GM23338 (cell line): ENCODE measurements at regions not wholly inside any gene's neighbourhood (a gene's known extent, or its start where the extent isn't known, plus 50 kb on each side); places are given as distances from the start of the nearest gene placed in this dataset.

Source experiments
- ATAC-seq: fragments of 200-7000 bp; cut with Tn5 transposase; 3 replicates; pipeline ENCODE4 v1.9.1; 2020
- DNase-seq: peaks from one replicate; pipeline ENCODE4 v3.0.0-alpha.2; 2015; ENCODE audit warnings: low spot score
- H2AFZ ChIP-seq: fragments of 200-600 bp; sonication (generic); 2 replicates; pipeline ENCODE4 v1.8.0; 2016; ENCODE audit warnings: antibody characterized with exemption, mild to moderate bottlenecking, moderate library complexity
- H3F3A ChIP-seq: fragments of 200-600 bp; sonication (generic); replicated peaks from 2 replicates; pipeline ENCODE4 v1.8.0; 2017; ENCODE audit warnings: antibody characterized with exemption, mixed run types, low read depth
- H3K27ac ChIP-seq: fragments of 200-600 bp; sonication (generic); 2 replicates; pipeline ENCODE4 v1.6.1; 2016; ENCODE audit warnings: low read depth
- H3K27me3 ChIP-seq: fragments of 200-600 bp; sonication (generic); 2 replicates; pipeline ENCODE4 v1.8.0; 2016; ENCODE audit warnings: mild to moderate bottlenecking, mixed run types, moderate library complexity; ENCODE audit not compliant: insufficient read depth
- H3K36me3 ChIP-seq: fragments of 200-600 bp; sonication (generic); 2 replicates; pipeline ENCODE4 v1.8.0; 2016; ENCODE audit warnings: mild to moderate bottlenecking; ENCODE audit not compliant: insufficient read depth
- H3K4me1 ChIP-seq: fragments of 200-600 bp; sonication (generic); 2 replicates; pipeline ENCODE4 v1.8.0; 2016; ENCODE audit warnings: mild to moderate bottlenecking, moderate library complexity; ENCODE audit not compliant: insufficient read depth
- H3K4me2 ChIP-seq: fragments of 200-600 bp; sonication (generic); 2 replicates; pipeline ENCODE4 v1.7.1; 2017; ENCODE audit warnings: mixed run types
- H3K4me3 ChIP-seq: fragments of 200-600 bp; sonication (generic); 2 replicates; pipeline ENCODE4 v1.6.1; 2016; ENCODE audit warnings: mixed run types
- H3K79me2 ChIP-seq: fragments of 200-600 bp; sonication (generic); replicated peaks from 2 replicates; pipeline ENCODE4 v1.8.0; 2017; ENCODE audit warnings: mild to moderate bottlenecking; ENCODE audit not compliant: insufficient read depth
- H3K9me2 ChIP-seq: fragments of 200-600 bp; sonication (generic); 2 replicates; pipeline ENCODE4 v1.8.0; 2017; ENCODE audit not compliant: insufficient read depth
- H4K20me1 ChIP-seq: fragments of 200-600 bp; sonication (generic); replicated peaks from 2 replicates; pipeline ENCODE4 v1.8.0; 2017; ENCODE audit warnings: mild to moderate bottlenecking; ENCODE audit not compliant: insufficient read depth
- H3K27ac Mint-ChIP-seq: 2 replicates; pipeline ENCODE4 v1.8.0; 2020; ENCODE audit warnings: inconsistent platforms, mild to moderate bottlenecking, moderate library complexity, mixed read lengths
- H3K27me3 Mint-ChIP-seq: 3 replicates; pipeline ENCODE4 v1.8.0; 2022; ENCODE audit warnings: low read depth, mild to moderate bottlenecking, moderate library complexity, mixed read lengths, inconsistent platforms; ENCODE audit not compliant: insufficient read depth, poor library complexity
- H3K36me3 Mint-ChIP-seq: 3 replicates; pipeline ENCODE4 v1.8.0; 2021; ENCODE audit warnings: low read depth, mild to moderate bottlenecking, inconsistent platforms, moderate library complexity, mixed read lengths
- H3K4me1 Mint-ChIP-seq: 3 replicates; pipeline ENCODE4 v1.8.0; 2020; ENCODE audit warnings: mild to moderate bottlenecking, inconsistent platforms, mixed read lengths
- H3K4me3 Mint-ChIP-seq: 3 replicates; pipeline ENCODE4 v1.8.0; 2021; ENCODE audit warnings: moderate library complexity, mild to moderate bottlenecking, inconsistent platforms, mixed read lengths
- H3K9me3 Mint-ChIP-seq: 3 replicates; pipeline ENCODE4 v1.8.0; 2020; ENCODE audit warnings: moderate library complexity, mild to moderate bottlenecking, inconsistent platforms, mixed read lengths
- ETS1 ChIP-seq: IDR thresholded peaks from 2 replicates; pipeline ENCODE4 v1.6.1; 2016; ENCODE audit warnings: antibody characterized with exemption
- EZH2 ChIP-seq: fragments of 200-600 bp; sonication (generic); IDR thresholded peaks from one replicate; pipeline ENCODE4 v1.8.0; 2017; ENCODE audit warnings: antibody characterized with exemption, mild to moderate bottlenecking, low read depth; ENCODE audit not compliant: unreplicated experiment
- EZH2phosphoT487 ChIP-seq: fragments of 200-600 bp; sonication (generic); IDR thresholded peaks from one replicate; pipeline ENCODE4 v1.8.1; 2018; ENCODE audit warnings: antibody characterized with exemption; ENCODE audit not compliant: unreplicated experiment
- JUNB ChIP-seq: IDR thresholded peaks from one replicate; pipeline ENCODE4 v1.6.1; 2016; ENCODE audit warnings: antibody characterized with exemption; ENCODE audit not compliant: unreplicated experiment
- REST ChIP-seq: IDR thresholded peaks from one replicate; pipeline ENCODE4 v1.6.1; 2018; ENCODE audit warnings: antibody characterized with exemption; ENCODE audit not compliant: unreplicated experiment
- ZNF331 ChIP-seq: fragments of 250-450 bp; sonication (Bioruptor Pico); IDR thresholded peaks from 2 replicates; pipeline ENCODE4 v1.5.0; 2020; ENCODE audit warnings: low read depth, mild to moderate bottlenecking, moderate library complexity
- TF ChIP-seq, protein P1 (sequence below): fragments of 250-450 bp; sonication (Bioruptor Pico); IDR thresholded peaks from 2 replicates; pipeline ENCODE4 v1.5.0; 2020; ENCODE audit warnings: mild to moderate bottlenecking, moderate library complexity

- DNase-seq, result no peak
- Histone ChIP-seq H3K4me2 (no peak overlapping the region), H2AFZ (no peak overlapping the region), H3K4me3 (no peak overlapping the region), H3K79me2 (no peaks in the 10 kb centered on the region), H4K20me1 (no peaks in the 10 kb centered on the region), H3F3A (no peaks in the 10 kb centered on the region), H3K27me3 (no peaks in the 10 kb centered on the region), H3K27ac (no peak overlapping the region), H3K9me2 (no peaks in the 10 kb centered on the region), H3K36me3 (no peaks in the 10 kb centered on the region), H3K4me1 (no peaks in the 10 kb centered on the region)
- H3K27ac Mint-ChIP-seq, result no peak overlapping the region; the same call in 1 of the 2 replicates
- ATAC-seq, result no peak
- peaks cover 17% of the 10 kb centered on the region for H3K4me1 Mint-ChIP-seq
- H3K9me3 Mint-ChIP-seq, result no peaks in the 10 kb centered on the region
- TF ChIP-seq ETS1, result no peak
- no peak for TF ChIP-seq EZH2phosphoT487
- TF ChIP-seq EZH2, result no peak
- H3K27me3 Mint-ChIP-seq, result peaks cover 5% of the 10 kb centered on the region
- no peaks in the 10 kb centered on the region for H3K36me3 Mint-ChIP-seq
- no peak overlapping the region for H3K4me3 Mint-ChIP-seq
Measured at GRCh38 chr4:100962698-100963097, 384.6 kb downstream of the PPP3CA start.

GRCh38 chr4:100960232-100960631 lies 387.1 kb downstream of the PPP3CA start:
- ATAC-seq, result no peak
- Histone ChIP-seq H2AFZ (no peak overlapping the region), H3K27me3 (no peaks in the 10 kb centered on the region), H4K20me1 (no peaks in the 10 kb centered on the region), H3K4me2 (no peak overlapping the region), H3F3A (no peaks in the 10 kb centered on the region), H3K9me2 (no peaks in the 10 kb centered on the region), H3K79me2 (no peaks in the 10 kb centered on the region), H3K4me3 (no peak overlapping the region), H3K4me1 (no peaks in the 10 kb centered on the region), H3K27ac (no peak overlapping the region), H3K36me3 (no peaks in the 10 kb centered on the region)
- Mint-ChIP-seq H3K36me3 (no peaks in the 10 kb centered on the region), H3K27ac (no peak overlapping the region), H3K4me3 (no peak overlapping the region), H3K27me3 (peaks cover 2% of the 10 kb centered on the region), H3K9me3 (no peaks in the 10 kb centered on the region), H3K4me1 (peaks cover 11% of the 10 kb centered on the region)
- no peak for DNase-seq
- TF ChIP-seq, protein P1, sequence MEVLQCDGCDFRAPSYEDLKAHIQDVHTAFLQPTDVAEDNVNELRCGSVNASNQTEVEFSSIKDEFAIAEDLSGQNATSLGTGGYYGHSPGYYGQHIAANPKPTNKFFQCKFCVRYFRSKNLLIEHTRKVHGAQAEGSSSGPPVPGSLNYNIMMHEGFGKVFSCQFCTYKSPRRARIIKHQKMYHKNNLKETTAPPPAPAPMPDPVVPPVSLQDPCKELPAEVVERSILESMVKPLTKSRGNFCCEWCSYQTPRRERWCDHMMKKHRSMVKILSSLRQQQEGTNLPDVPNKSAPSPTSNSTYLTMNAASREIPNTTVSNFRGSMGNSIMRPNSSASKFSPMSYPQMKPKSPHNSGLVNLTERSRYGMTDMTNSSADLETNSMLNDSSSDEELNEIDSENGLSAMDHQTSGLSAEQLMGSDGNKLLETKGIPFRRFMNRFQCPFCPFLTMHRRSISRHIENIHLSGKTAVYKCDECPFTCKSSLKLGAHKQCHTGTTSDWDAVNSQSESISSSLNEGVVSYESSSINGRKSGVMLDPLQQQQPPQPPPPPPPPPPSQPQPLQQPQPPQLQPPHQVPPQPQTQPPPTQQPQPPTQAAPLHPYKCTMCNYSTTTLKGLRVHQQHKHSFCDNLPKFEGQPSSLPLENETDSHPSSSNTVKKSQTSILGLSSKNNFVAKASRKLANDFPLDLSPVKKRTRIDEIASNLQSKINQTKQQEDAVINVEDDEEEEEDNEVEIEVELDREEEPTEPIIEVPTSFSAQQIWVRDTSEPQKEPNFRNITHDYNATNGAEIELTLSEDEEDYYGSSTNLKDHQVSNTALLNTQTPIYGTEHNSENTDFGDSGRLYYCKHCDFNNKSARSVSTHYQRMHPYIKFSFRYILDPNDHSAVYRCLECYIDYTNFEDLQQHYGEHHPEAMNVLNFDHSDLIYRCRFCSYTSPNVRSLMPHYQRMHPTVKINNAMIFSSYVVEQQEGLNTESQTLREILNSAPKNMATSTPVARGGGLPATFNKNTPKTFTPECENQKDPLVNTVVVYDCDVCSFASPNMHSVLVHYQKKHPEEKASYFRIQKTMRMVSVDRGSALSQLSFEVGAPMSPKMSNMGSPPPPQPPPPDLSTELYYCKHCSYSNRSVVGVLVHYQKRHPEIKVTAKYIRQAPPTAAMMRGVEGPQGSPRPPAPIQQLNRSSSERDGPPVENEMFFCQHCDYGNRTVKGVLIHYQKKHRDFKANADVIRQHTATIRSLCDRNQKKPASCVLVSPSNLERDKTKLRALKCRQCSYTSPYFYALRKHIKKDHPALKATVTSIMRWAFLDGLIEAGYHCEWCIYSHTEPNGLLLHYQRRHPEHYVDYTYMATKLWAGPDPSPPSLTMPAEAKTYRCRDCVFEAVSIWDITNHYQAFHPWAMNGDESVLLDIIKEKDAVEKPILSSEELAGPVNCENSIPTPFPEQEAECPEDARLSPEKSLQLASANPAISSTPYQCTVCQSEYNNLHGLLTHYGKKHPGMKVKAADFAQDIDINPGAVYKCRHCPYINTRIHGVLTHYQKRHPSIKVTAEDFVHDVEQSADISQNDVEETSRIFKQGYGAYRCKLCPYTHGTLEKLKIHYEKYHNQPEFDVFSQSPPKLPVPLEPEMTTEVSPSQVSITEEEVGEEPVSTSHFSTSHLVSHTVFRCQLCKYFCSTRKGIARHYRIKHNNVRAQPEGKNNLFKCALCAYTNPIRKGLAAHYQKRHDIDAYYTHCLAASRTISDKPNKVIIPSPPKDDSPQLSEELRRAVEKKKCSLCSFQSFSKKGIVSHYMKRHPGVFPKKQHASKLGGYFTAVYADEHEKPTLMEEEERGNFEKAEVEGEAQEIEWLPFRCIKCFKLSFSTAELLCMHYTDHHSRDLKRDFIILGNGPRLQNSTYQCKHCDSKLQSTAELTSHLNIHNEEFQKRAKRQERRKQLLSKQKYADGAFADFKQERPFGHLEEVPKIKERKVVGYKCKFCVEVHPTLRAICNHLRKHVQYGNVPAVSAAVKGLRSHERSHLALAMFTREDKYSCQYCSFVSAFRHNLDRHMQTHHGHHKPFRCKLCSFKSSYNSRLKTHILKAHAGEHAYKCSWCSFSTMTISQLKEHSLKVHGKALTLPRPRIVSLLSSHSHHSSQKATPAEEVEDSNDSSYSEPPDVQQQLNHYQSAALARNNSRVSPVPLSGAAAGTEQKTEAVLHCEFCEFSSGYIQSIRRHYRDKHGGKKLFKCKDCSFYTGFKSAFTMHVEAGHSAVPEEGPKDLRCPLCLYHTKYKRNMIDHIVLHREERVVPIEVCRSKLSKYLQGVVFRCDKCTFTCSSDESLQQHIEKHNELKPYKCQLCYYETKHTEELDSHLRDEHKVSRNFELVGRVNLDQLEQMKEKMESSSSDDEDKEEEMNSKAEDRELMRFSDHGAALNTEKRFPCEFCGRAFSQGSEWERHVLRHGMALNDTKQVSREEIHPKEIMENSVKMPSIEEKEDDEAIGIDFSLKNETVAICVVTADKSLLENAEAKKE (CRISPR knock-in tag), result no peak
- TF ChIP-seq REST (no peak), JUNB (no peak), EZH2 (no peak), ZNF331 (CRISPR knock-in tag) (no peak)
